ENCODE measurements at regions not wholly inside any gene's neighbourhood (a gene's known extent, or its start where the extent isn't known, plus 50 kb on each side); places are given as distances from the start of the nearest gene placed in this dataset.

GRCh38 chr5:13558408-13558807, 386.1 kb downstream of the DNAH5 start:
- no peak for TF ChIP-seq SNAI2 (CRISPR knock-in tag; IDR thresholded peaks at IDR 0.05)
- no peak for TF ChIP-seq ZNF70 (CRISPR knock-in tag; IDR thresholded peaks at IDR 0.05)
- TF ChIP-seq GLIS3 (CRISPR knock-in tag; IDR thresholded peaks at IDR 0.05): no peak
- TF ChIP-seq PPARA (CRISPR knock-in tag; IDR thresholded peaks at IDR 0.05; ENCODE audit: borderline replicate concordance): no peak
- no peak for TF ChIP-seq PATZ1 (CRISPR knock-in tag; IDR thresholded peaks at IDR 0.05; ENCODE audit: borderline replicate concordance)
- no peak for TF ChIP-seq ISL1 (CRISPR knock-in tag; IDR thresholded peaks at IDR 0.05)
- TF ChIP-seq ZNF8 (CRISPR knock-in tag; IDR thresholded peaks at IDR 0.05): no peak
- no peak for TF ChIP-seq TSHZ2 (CRISPR knock-in tag; IDR thresholded peaks at IDR 0.05)
- TF ChIP-seq CREB5 (CRISPR knock-in tag; IDR thresholded peaks at IDR 0.05; ENCODE audit: low read depth): no peak
- TF ChIP-seq CSDC2 (CRISPR knock-in tag; IDR thresholded peaks at IDR 0.05): no peak
- no peak for TF ChIP-seq TOX (CRISPR knock-in tag; IDR thresholded peaks at IDR 0.05; ENCODE audit: borderline replicate concordance)
- TF ChIP-seq ARNTL (CRISPR knock-in tag; IDR thresholded peaks at IDR 0.05; ENCODE audit: borderline replicate concordance, low read depth): no peak
- no peak for TF ChIP-seq RARB (CRISPR knock-in tag; IDR thresholded peaks at IDR 0.05)
- TF ChIP-seq POU6F1 (CRISPR knock-in tag; IDR thresholded peaks at IDR 0.05; ENCODE audit: borderline replicate concordance, low read depth): no peak

Measured in SK-N-SH treated with all-trans-retinoic acid at 6 μM for 48 hours (cell line).